BE2C (cell line): ENCODE measurements at regions not wholly inside any gene's neighbourhood (a gene's known extent, or its start where the extent isn't known, plus 50 kb on each side); places are given as distances from the start of the nearest gene placed in this dataset.

Experiments
- DNase-seq: peaks from one replicate; pipeline ENCODE4 v3.0.0-alpha.2; 2020
- H3K27me3 ChIP-seq: fragments of 250-450 bp; sonication (Bioruptor Pico); 2 replicates; pipeline ENCODE4 v1.5.1; 2020; ENCODE audit warnings: mild to moderate bottlenecking
- H3K36me3 ChIP-seq: fragments of 250-450 bp; sonication (Bioruptor Pico); 2 replicates; pipeline ENCODE4 v1.5.1; 2020; ENCODE audit warnings: mild to moderate bottlenecking
- H3K4me1 ChIP-seq: fragments of 250-450 bp; sonication (Bioruptor Pico); 2 replicates; pipeline ENCODE4 v1.5.1; 2020
- H3K4me3 ChIP-seq: 2 replicates; pipeline ENCODE4 v1.5.1; 2011; ENCODE audit warnings: low read depth, low read length
- H3K9me3 ChIP-seq: fragments of 250-450 bp; sonication (Bioruptor Pico); 2 replicates; pipeline ENCODE4 v1.5.1; 2020
- TF ChIP-seq, protein P1 (sequence below): IDR thresholded peaks from 2 replicates; pipeline ENCODE4 v1.5.1; 2012; ENCODE audit warnings: mild to moderate bottlenecking, low read depth, low read length

DNA sequence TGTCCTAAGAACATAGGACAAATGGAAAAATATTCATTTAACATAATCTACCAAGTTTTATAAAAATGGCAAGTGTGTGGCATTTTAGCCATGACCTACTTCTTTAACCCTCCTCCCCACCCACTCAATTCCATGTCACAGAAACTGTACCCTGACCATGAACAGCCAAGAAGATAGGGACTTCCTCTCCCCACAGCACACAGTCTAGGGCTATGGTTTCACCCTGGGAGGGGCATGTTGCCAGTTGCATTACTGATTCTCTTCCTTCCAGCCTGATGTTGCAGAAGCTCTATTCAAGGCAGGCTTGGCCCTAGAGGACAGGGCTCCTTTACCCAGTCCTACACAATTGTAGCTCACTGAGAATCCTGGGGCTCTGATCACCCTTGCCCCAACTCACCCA lies 153.6 kb upstream of the KLF7 start:
- Histone ChIP-seq H3K4me1 (peaks cover 7% of the 10 kb centered on the region), H3K36me3 (no peaks in the 10 kb centered on the region), H3K27me3 (no peaks in the 10 kb centered on the region), H3K9me3 (no peaks in the 10 kb centered on the region), H3K4me3 (no peak overlapping the region)
- TF ChIP-seq, protein P1, sequence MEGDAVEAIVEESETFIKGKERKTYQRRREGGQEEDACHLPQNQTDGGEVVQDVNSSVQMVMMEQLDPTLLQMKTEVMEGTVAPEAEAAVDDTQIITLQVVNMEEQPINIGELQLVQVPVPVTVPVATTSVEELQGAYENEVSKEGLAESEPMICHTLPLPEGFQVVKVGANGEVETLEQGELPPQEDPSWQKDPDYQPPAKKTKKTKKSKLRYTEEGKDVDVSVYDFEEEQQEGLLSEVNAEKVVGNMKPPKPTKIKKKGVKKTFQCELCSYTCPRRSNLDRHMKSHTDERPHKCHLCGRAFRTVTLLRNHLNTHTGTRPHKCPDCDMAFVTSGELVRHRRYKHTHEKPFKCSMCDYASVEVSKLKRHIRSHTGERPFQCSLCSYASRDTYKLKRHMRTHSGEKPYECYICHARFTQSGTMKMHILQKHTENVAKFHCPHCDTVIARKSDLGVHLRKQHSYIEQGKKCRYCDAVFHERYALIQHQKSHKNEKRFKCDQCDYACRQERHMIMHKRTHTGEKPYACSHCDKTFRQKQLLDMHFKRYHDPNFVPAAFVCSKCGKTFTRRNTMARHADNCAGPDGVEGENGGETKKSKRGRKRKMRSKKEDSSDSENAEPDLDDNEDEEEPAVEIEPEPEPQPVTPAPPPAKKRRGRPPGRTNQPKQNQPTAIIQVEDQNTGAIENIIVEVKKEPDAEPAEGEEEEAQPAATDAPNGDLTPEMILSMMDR = no peak
- no peak for DNase-seq

DNA sequence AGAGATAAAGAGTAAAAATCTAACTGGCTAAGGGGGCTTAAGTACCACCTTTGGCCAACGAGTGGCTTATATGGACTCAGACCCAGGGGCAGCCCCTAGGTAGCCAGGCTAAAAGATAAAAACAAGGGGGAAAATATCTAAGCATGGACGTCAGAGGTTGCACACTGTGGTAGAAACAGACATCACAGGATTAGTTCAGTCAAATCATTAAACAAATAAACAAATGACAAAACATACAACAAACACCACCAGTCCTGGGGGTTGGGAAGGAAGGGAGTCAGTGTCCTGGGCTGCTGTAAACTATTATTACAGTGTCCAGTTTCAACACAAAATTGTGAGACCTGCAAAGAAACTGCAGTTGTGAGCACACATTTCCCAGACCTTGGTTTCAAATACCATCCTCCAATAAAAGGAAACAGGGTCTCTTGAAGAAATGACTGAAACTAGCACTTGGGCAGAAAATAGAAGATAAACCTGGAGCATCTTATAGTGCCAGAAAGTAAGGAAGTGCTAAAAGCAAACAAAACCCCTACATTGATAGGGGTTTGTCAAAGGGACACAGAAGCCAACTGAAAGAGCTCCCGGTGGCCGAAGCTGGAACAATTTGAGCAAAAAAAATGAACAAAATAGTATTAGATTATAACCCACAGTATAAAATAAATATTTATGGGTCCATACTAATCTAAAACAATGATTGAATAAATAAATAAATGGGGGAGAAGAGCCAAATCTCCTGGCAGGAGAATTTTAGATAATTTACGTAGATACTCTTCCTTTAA lies 154.8 kb upstream of the KLF7 start:
- Histone ChIP-seq H3K27me3 (no peaks in the 10 kb centered on the region), H3K4me3 (no peak overlapping the region), H3K4me1 (peaks cover 7% of the 10 kb centered on the region), H3K9me3 (no peaks in the 10 kb centered on the region), H3K36me3 (no peaks in the 10 kb centered on the region)
- TF ChIP-seq, protein P1 = peak; percentile 37
- no peak for DNase-seq

DNA sequence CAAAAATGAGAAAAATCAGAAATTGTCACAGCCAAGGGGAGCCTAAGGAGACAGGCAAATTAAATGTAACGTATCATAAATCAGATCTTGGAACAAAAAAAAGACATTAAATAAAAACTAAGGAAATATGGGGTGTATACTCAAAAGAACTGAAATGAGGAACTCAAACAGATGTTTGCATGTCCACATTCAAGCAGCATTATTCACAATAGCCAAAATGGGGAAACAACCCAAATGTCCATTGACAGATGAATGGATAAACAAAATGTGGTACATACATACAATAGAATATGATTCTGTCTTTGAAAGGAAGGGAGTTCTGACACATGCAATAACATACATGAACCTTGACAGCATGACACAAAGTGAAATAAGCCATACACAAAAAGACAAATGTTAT lies 155.8 kb upstream of the KLF7 start:
- H3K4me3 ChIP-seq = no peak overlapping the region
- TF ChIP-seq, protein P1 = no peak
- no peak for DNase-seq
- H3K9me3 ChIP-seq = no peaks in the 10 kb centered on the region
- no peaks in the 10 kb centered on the region for H3K36me3 ChIP-seq
- no peaks in the 10 kb centered on the region for H3K27me3 ChIP-seq
- H3K4me1 ChIP-seq = peaks cover 7% of the 10 kb centered on the region

DNA sequence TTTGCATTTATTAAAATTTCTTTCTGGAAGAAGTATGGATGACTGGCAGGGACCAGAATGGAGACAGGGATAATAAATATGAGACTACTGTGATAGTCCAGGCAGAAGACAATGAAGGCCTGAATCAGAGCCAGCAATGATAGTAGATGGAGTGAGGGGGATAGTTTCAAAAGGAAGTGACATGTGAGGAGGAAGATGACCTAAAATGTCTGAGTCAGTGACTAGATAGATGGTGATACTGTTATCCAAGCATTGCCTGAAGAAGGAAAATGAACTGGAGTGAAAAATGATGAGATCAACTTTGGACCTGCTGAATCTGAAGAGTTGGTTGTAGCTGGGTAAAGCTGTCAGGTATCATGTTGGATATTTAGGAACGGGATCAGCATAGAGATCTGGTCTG lies 158.3 kb upstream of the KLF7 start:
- Histone ChIP-seq H3K4me3 (no peak overlapping the region), H3K9me3 (no peaks in the 10 kb centered on the region), H3K36me3 (no peaks in the 10 kb centered on the region), H3K27me3 (no peaks in the 10 kb centered on the region), H3K4me1 (peaks cover 3% of the 10 kb centered on the region)
- DNase-seq = no peak
- TF ChIP-seq, protein P1 = no peak

DNA sequence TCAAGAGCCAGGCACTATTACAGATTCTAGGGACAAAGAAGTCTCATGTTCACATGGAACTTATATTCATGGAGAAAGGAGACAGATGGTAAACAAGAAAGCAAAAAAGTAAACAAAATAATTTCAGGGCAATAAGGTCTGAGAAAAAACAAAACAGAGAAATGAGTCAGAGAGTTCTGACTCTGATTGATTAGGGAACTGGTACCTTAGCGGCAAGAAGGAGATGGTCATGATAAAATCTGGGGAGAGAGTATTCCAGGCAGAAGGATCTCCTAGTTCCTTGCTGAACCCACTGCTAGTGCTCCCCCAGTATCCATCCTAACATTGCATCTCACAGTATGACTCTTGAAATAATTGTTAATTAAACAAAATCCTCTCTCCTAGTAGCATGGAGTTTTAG lies 161.8 kb upstream of the KLF7 start:
- DNase-seq = no peak
- Histone ChIP-seq H3K27me3 (no peaks in the 10 kb centered on the region), H3K4me1 (peaks cover 29% of the 10 kb centered on the region), H3K4me3 (no peak overlapping the region), H3K36me3 (no peaks in the 10 kb centered on the region), H3K9me3 (no peaks in the 10 kb centered on the region)
- TF ChIP-seq, protein P1 = no peak

DNA sequence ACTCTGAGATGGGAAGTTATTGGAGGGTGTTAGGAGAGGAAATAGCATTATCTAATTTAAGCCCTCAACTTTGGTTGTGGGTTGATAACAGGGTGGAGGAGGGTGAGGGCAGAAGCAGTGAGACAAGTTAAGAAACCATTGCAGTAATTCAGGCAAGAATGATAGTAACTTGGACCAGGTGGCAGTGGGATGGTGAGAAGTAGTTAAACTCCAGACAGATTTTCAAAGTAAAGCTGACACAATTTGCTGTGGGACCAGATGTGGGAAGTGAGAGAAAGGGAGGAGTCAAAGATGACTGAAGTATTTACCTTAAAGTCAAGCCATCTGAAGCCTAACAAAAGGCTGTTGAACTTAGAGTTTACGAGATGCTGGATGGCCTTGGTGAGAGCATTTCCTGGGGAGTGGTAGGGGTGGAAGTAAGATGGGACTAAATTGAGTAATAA lies 163.2 kb upstream of the KLF7 start:
- H3K4me1 ChIP-seq = peaks cover 29% of the 10 kb centered on the region
- no peak for DNase-seq
- TF ChIP-seq, protein P1 = no peak
- H3K36me3 ChIP-seq = no peaks in the 10 kb centered on the region
- H3K4me3 ChIP-seq = no peak overlapping the region
- H3K27me3 ChIP-seq = no peaks in the 10 kb centered on the region
- H3K9me3 ChIP-seq = no peaks in the 10 kb centered on the region
